ENCODE measurements at regions not wholly inside any gene's neighbourhood (a gene's known extent, or its start where the extent isn't known, plus 50 kb on each side); places are given as distances from the start of the nearest gene placed in this dataset.

DNA sequence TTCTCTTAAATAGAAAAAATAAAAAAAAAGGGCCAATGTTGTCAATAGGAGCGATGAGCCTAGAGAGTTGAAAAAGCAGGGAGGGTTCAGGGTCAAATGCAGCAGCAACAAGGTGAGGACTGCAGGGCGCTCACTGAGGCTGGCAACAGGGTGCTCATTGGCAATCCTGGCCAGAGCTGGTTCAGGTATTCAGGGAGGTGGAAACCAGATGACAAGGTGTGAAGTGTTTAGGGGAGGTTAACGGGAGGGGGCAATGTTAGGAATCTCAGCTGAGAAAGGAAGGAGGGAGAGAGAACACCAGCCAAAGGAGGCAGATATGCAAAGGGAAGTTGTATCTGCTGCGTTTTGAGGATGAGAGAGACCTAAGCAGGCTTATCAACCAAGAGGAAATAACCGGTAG, 129.8 kb upstream of the DAB1 start:
- TF ChIP-seq, protein P1, sequence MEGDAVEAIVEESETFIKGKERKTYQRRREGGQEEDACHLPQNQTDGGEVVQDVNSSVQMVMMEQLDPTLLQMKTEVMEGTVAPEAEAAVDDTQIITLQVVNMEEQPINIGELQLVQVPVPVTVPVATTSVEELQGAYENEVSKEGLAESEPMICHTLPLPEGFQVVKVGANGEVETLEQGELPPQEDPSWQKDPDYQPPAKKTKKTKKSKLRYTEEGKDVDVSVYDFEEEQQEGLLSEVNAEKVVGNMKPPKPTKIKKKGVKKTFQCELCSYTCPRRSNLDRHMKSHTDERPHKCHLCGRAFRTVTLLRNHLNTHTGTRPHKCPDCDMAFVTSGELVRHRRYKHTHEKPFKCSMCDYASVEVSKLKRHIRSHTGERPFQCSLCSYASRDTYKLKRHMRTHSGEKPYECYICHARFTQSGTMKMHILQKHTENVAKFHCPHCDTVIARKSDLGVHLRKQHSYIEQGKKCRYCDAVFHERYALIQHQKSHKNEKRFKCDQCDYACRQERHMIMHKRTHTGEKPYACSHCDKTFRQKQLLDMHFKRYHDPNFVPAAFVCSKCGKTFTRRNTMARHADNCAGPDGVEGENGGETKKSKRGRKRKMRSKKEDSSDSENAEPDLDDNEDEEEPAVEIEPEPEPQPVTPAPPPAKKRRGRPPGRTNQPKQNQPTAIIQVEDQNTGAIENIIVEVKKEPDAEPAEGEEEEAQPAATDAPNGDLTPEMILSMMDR (IDR thresholded peaks at IDR 0.05): no peak
- TF ChIP-seq POLR2A (IDR thresholded peaks at IDR 0.05): no peak

All from vagina (tissue), 2 donors.